HL-60 (cell line): ENCODE measurements at regions not wholly inside any gene's neighbourhood (a gene's known extent, or its start where the extent isn't known, plus 50 kb on each side); places are given as distances from the start of the nearest gene placed in this dataset.

Experiments used
- DNase-seq, 2 experiments: peaks; one replicate each; pipeline ENCODE4 v3.0.0-alpha.2; 2010 to 2020; ENCODE audit warnings: low read depth in 1 of 2, low spot score in 1 of 2
- H3K27ac ChIP-seq: fragments of 250-450 bp; sonication (Bioruptor Pico); replicated peaks from 2 replicates; pipeline ENCODE4 v1.5.1; 2020; ENCODE audit warnings: mild to moderate bottlenecking, moderate library complexity
- H3K27me3 ChIP-seq: fragments of 250-450 bp; sonication (Bioruptor Pico); 2 replicates; pipeline ENCODE4 v1.5.1; 2021; ENCODE audit warnings: mild to moderate bottlenecking, moderate library complexity; ENCODE audit not compliant: insufficient read depth, poor library complexity, severe bottlenecking
- H3K4me3 ChIP-seq: replicated peaks from 2 replicates; pipeline ENCODE4 v1.5.1; 2011; ENCODE audit warnings: mild to moderate bottlenecking, control low read depth, low read length; ENCODE audit not compliant: insufficient read depth
- CTCF ChIP-seq: IDR thresholded peaks from one replicate; pipeline ENCODE4 v1.5.1; 2011; ENCODE audit warnings: low read length, control low read depth, inconsistent platforms; ENCODE audit not compliant: insufficient read depth
- GABPA ChIP-seq: IDR thresholded peaks from 2 replicates; pipeline ENCODE4 v1.6.1; 2012; ENCODE audit warnings: low read depth
- POLR2AphosphoS5 ChIP-seq: IDR thresholded peaks from 2 replicates; pipeline ENCODE4 v1.6.1; 2012; ENCODE audit warnings: low read depth
- REST ChIP-seq: IDR thresholded peaks from 2 replicates; pipeline ENCODE4 v1.6.1; 2012; ENCODE audit warnings: low read depth; ENCODE audit not compliant: insufficient replicate concordance
- SPI1 ChIP-seq: IDR thresholded peaks from 2 replicates; pipeline ENCODE4 v1.6.1; 2012; ENCODE audit warnings: low read depth, mild to moderate bottlenecking, borderline replicate concordance

GRCh38 chr2:195342061-195342460 is 315.0 kb upstream of the SLC39A10 start:
- Histone ChIP-seq H3K27ac (no peak overlapping the region), H3K4me3 (no peak overlapping the region), H3K27me3 (no peaks in the 10 kb centered on the region)
- DNase-seq: no peak
- no peak for TF ChIP-seq GABPA

- peak overlapping the region; percentile 86 for H3K27ac ChIP-seq
- no peaks in the 10 kb centered on the region for H3K27me3 ChIP-seq
- peak; percentile 77 for TF ChIP-seq SPI1
- TF ChIP-seq POLR2AphosphoS5: no peak
- DNase-seq: peak in 1 of 2 experiments; percentile 39
- H3K4me3 ChIP-seq: no peak overlapping the region
These were observed 318.2 kb upstream of the SLC39A10 start for GRCh38 chr2:195338856-195339255.

GRCh38 chr2:195337597-195337996 is 319.4 kb upstream of the SLC39A10 start:
- no peaks in the 10 kb centered on the region for H3K27me3 ChIP-seq
- no peak for TF ChIP-seq CTCF
- no peak; the same call in 1 of the 2 replicates for TF ChIP-seq POLR2AphosphoS5
- TF ChIP-seq SPI1: no peak
- TF ChIP-seq GABPA: no peak
- no peak for TF ChIP-seq REST
- no peak overlapping the region for H3K4me3 ChIP-seq
- peak overlapping the region; percentile 86 for H3K27ac ChIP-seq
- peak; percentile 53 to 74 for DNase-seq

GRCh38 chr2:195333869-195334268 is 323.2 kb upstream of the SLC39A10 start:
- no peak overlapping the region for H3K4me3 ChIP-seq
- H3K27me3 ChIP-seq: no peaks in the 10 kb centered on the region
- TF ChIP-seq GABPA (no peak), REST (no peak), POLR2AphosphoS5 (no peak), CTCF (no peak), SPI1 (no peak)
- 0 out of 2 replicates have a peak overlapping the region, but pooled peaks have one; percentile 2 for H3K27ac ChIP-seq
- no peak for DNase-seq

- TF ChIP-seq REST (no peak), GABPA (no peak), CTCF (no peak), POLR2AphosphoS5 (no peak), SPI1 (no peak)
- no peak overlapping the region for H3K4me3 ChIP-seq
- no peak overlapping the region for H3K27ac ChIP-seq
- H3K27me3 ChIP-seq: no peaks in the 10 kb centered on the region
- DNase-seq: no peak
These were observed 325.1 kb upstream of the SLC39A10 start for GRCh38 chr2:195331966-195332365.
